T-cell (primary cell): ENCODE measurements at regions not wholly inside any gene's neighbourhood (a gene's known extent, or its start where the extent isn't known, plus 50 kb on each side); places are given as distances from the start of the nearest gene placed in this dataset.

Experiments used
- ATAC-seq, 4 experiments: fragments of 200-7000 bp in 3 of 4; fragments of 150-1000 bp in 1 of 4; cut with Tn5 transposase; replicated peaks in 1 of 4; 1 replicate in 3 of 4; 2 replicates in 1 of 4; pipeline ENCODE4 v1.10.0; 2021; ENCODE audit warnings: moderate library complexity in 3 of 4, mild to moderate bottlenecking in 2 of 4, moderate number of reproducible peaks in 1 of 4
- CTCF ChIA-PET, 2 donors: fragments of 300-600 bp; sonication (Branson Sonifier 250); formaldehyde crosslinking; loops; one replicate each; lab custom pipeline; 2022; ENCODE audit warnings: antibody characterized with exemption in 2 of 2; lab: Charles Lee
- POLR2A ChIA-PET, 2 donors: fragments of 300-600 bp; sonication (Branson Sonifier 250); formaldehyde crosslinking; loops; one replicate each; lab custom pipeline; 2022; ENCODE audit warnings: antibody characterized with exemption in 2 of 2; lab: Charles Lee
- DNase-seq, 35 experiments: peaks; one replicate each; pipeline versions ENCODE4 v3.0.0 to v3.0.0-alpha.2; 2013 to 2023
- H3K27ac ChIP-seq: one replicate; pipeline ENCODE4 v1.5.1; 2013; ENCODE audit warnings: low read length
- H3K27me3 ChIP-seq, 2 experiments: replicated peaks in 1 of 2; 1 replicate in 1 of 2; 2 replicates in 1 of 2; pipeline versions ENCODE4 v1.6.1 to v1.7.0; 2013; ENCODE audit warnings: low read length in 1 of 2, mixed read lengths in 1 of 2; ENCODE audit not compliant: control insufficient read depth in 2 of 2, insufficient read depth in 2 of 2; ENCODE audit errors: extremely low read depth in 1 of 2
- H3K36me3 ChIP-seq, 2 donors: 1 replicate in 1 of 2; 2 replicates in 1 of 2; pipeline versions ENCODE4 v1.6.1 to v1.7.0; 2013; ENCODE audit warnings: low read length in 1 of 2; ENCODE audit not compliant: control insufficient read depth in 2 of 2, insufficient read depth in 1 of 2; ENCODE audit errors: extremely low read depth in 1 of 2
- H3K4me1 ChIP-seq, 2 experiments: 1 replicate in 1 of 2; 2 replicates in 1 of 2; pipeline versions ENCODE4 v1.6.1 to v1.7.0; 2013; ENCODE audit warnings: low read length in 2 of 2, mixed read lengths in 1 of 2; ENCODE audit not compliant: insufficient read depth in 2 of 2, control insufficient read depth in 1 of 2; ENCODE audit errors: extremely low read depth in 1 of 2
- H3K4me3 ChIP-seq, 2 donors: 1 replicate in 1 of 2; 2 replicates in 1 of 2; pipeline versions ENCODE4 v1.5.1 to v1.7.0; 2013; ENCODE audit warnings: mild to moderate bottlenecking in 2 of 2, low read length in 1 of 2, moderate library complexity in 1 of 2; ENCODE audit not compliant: control insufficient read depth in 1 of 2; ENCODE audit errors: extremely low read depth in 1 of 2
- H3K9me3 ChIP-seq: 2 replicates; pipeline ENCODE4 v1.7.0; 2013
- H3K27ac Mint-ChIP-seq, 2 donors: one replicate each; pipeline ENCODE4 v1.8.0; 2020 to 2021; ENCODE audit warnings: mild to moderate bottlenecking in 2 of 2, mixed read lengths in 2 of 2
- H3K27me3 Mint-ChIP-seq, 2 donors: one replicate each; pipeline ENCODE4 v1.8.0; 2021 to 2022; ENCODE audit warnings: mixed read lengths in 2 of 2
- H3K36me3 Mint-ChIP-seq: one replicate; pipeline ENCODE4 v1.8.0; 2021; ENCODE audit warnings: mixed read lengths
- H3K4me1 Mint-ChIP-seq, 3 donors: one replicate each; pipeline ENCODE4 v1.8.0; 2020 to 2022; ENCODE audit warnings: mixed read lengths in 3 of 3, mild to moderate bottlenecking in 1 of 3
- H3K4me3 Mint-ChIP-seq, 3 donors: one replicate each; pipeline ENCODE4 v1.8.0; 2020 to 2022; ENCODE audit warnings: mild to moderate bottlenecking in 3 of 3, mixed read lengths in 3 of 3, moderate library complexity in 3 of 3
- H3K9me3 Mint-ChIP-seq, 3 donors: one replicate each; pipeline ENCODE4 v1.8.0; 2020 to 2022; ENCODE audit warnings: mixed read lengths in 3 of 3
- WGBS: methylation state at CpG from one replicate; pipeline ENCODE4 v1.1.5; 2013; ENCODE audit warnings: missing lambda C conversion rate; ENCODE audit not compliant: insufficient coverage; 5-methylcytosine and 5-hydroxymethylcytosine counted together

DNA sequence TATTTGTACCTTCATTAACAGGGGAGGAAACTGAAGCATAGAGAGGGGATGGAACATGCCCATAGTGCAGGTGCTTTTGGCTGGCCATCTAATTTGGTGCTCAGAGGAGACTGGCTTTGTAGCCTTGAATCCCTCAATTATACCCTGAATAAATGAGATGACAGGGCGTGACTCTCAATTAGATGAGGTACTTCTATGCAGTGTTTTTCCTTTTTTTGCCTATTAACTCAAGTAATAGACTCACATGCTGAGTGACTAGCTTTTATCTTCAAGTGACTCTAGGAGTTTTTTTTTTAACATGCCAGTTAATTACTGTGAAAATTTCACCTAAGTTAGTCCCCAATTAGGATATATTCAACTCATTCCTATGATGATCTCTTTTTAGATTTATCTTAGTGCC is 243.7 kb downstream of the DACT1 start:
- Mint-ChIP-seq H3K4me3 (no peak overlapping the region), H3K4me1 (no peaks in the 10 kb centered on the region), H3K36me3 (no peaks in the 10 kb centered on the region), H3K9me3 (peaks cover 0 to 4% (median 0%) of the 10 kb centered on the region in 3 donors), H3K27me3 (peaks cover 0 to under 1% of the 10 kb centered on the region in 2 donors), H3K27ac (no peak overlapping the region)
- H3K27ac ChIP-seq: no peak overlapping the region
- DNase-seq (no peak), ATAC-seq (no peak)
- POLR2A ChIA-PET: no interaction called here
- no CpG with 5 or more reads among the region's 1 CpG for WGBS
- no peak overlapping the region for H3K4me3 ChIP-seq
- H3K4me1 ChIP-seq: no peaks in the 10 kb centered on the region
- H3K36me3 ChIP-seq: no peaks in the 10 kb centered on the region
- H3K27me3 ChIP-seq: no peaks in the 10 kb centered on the region
- CTCF ChIA-PET: no interaction called here
- no peaks in the 10 kb centered on the region for H3K9me3 ChIP-seq

DNA sequence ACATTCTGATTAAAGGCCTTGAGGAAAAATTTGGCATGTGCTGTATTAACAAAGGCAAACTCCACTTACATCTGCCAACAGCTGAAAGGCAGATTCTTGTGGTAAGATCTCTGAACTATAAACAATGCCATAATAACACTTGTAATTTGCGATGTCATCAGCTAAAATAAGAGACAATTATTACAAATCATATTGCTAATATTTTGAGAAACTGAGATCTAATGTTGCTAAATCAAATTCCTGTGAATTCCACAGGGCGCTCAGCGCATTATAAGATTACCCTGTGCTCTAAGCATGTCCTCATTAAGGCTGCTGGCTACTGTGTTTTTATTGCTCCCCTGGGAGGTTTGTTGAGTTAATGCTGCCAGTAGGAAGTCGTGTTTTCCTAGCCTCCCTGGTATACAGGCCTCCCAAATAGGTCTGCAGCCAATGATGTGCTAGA is 244.8 kb downstream of the DACT1 start:
- ChIA-PET CTCF (no interaction called here), POLR2A (no interaction called here)
- Histone ChIP-seq H3K9me3 (no peaks in the 10 kb centered on the region), H3K4me3 (no peak overlapping the region), H3K4me1 (no peaks in the 10 kb centered on the region), H3K27ac (no peak overlapping the region), H3K36me3 (no peaks in the 10 kb centered on the region), H3K27me3 (no peaks in the 10 kb centered on the region)
- DNase-seq: no peak
- no peak for ATAC-seq
- Mint-ChIP-seq H3K27me3 (peaks cover 0 to 11% of the 10 kb centered on the region in 2 donors), H3K27ac (no peak overlapping the region), H3K36me3 (no peaks in the 10 kb centered on the region), H3K4me3 (no peak overlapping the region), H3K4me1 (no peaks in the 10 kb centered on the region), H3K9me3 (peaks cover 0 to 6% (median 0%) of the 10 kb centered on the region in 3 donors)
- 67% methylated on average over 2 of the region's 4 CpGs for WGBS

DNA sequence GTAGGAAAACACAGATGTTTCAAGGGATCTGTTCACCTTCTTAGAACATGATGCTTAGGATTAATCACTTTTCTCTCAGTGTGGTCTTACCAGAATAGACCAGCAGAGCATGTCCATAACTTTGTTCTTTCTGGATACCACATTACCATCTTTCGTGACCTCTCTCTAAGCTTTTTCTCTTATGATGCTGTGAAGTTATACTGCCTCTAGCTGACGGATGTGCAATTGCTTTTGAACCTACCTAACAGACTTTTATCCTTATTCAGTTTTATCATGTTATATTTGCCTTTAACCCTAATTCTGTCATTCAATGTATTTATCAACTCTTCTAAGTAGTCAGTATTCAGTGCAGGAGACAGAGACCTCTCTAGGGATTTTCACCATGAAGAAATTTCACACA is 246.7 kb downstream of the DACT1 start:
- Mint-ChIP-seq H3K4me3 (no peak overlapping the region), H3K27me3 (peaks cover 0 to 11% of the 10 kb centered on the region in 2 donors), H3K9me3 (peaks cover 0 to 3% (median 0%) of the 10 kb centered on the region in 3 donors), H3K4me1 (no peaks in the 10 kb centered on the region), H3K27ac (no peak overlapping the region), H3K36me3 (no peaks in the 10 kb centered on the region)
- DNase-seq (no peak), ATAC-seq (no peak)
- H3K9me3 ChIP-seq: no peaks in the 10 kb centered on the region
- CTCF ChIA-PET: interaction anchor here in 1 of 2 donors (1.4 kb wide), 1 partner anchor 13 kb away, joined by 6 read pairs; no protein-coding TSS in a partner anchor
- no peaks in the 10 kb centered on the region for H3K4me1 ChIP-seq
- WGBS: 100% methylated on average over 1 of the region's 2 CpGs
- no peak overlapping the region for H3K4me3 ChIP-seq
- POLR2A ChIA-PET: interaction anchor here in 1 of 2 donors (0.6 kb wide), 1 partner anchor 1820 kb away, joined by 3 read pairs; no protein-coding TSS in a partner anchor
- no peaks in the 10 kb centered on the region for H3K36me3 ChIP-seq
- H3K27ac ChIP-seq: no peak overlapping the region
- no peaks in the 10 kb centered on the region for H3K27me3 ChIP-seq

DNA sequence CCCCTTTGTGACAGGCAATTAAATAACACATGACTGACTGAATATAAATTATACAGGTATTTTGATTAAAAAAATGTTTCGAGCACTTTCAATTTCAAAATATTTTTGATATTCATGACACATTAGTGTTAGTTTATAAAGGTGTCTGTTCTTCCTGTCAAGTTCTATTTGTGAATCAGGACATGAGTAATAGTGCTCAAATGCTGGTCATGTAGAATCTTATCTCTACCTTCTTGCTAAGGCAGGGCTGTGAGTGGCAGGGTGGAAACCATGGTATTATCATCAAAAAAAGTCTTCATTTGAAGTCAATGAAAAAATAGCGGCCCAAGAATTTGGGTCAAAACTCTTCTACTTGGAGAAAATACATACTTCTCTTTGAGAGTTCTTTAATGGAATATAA is 250.2 kb downstream of the DACT1 start:
- DNase-seq (no peak), ATAC-seq (no peak)
- Mint-ChIP-seq H3K27me3 (peaks cover 0 to 16% of the 10 kb centered on the region in 2 donors), H3K36me3 (no peaks in the 10 kb centered on the region), H3K9me3 (peaks cover 0 to 3% (median 0%) of the 10 kb centered on the region in 3 donors), H3K4me3 (no peak overlapping the region), H3K27ac (no peak overlapping the region), H3K4me1 (no peaks in the 10 kb centered on the region)
- Histone ChIP-seq H3K9me3 (no peaks in the 10 kb centered on the region), H3K36me3 (no peaks in the 10 kb centered on the region), H3K4me1 (no peaks in the 10 kb centered on the region), H3K27ac (no peak overlapping the region), H3K27me3 (no peaks in the 10 kb centered on the region), H3K4me3 (no peak overlapping the region)
- ChIA-PET CTCF (no interaction called here), POLR2A (no interaction called here)
- whole genome bisulfite sequencing: no CpG with 5 or more reads among the region's 2 CpGs

GRCh38 chr14:58898655-58899316 is 261.0 kb downstream of the DACT1 start:
- no peaks in the 10 kb centered on the region for H3K36me3 ChIP-seq
- H3K27me3 Mint-ChIP-seq: peaks cover 0 to 2% of the 10 kb centered on the region in 2 donors
- no peaks in the 10 kb centered on the region for H3K9me3 ChIP-seq
- DNase-seq (no peak), ATAC-seq (no peak)
- no peak overlapping the region for H3K4me3 ChIP-seq
- ChIA-PET CTCF (no interaction called here), POLR2A (no interaction called here)
- H3K9me3 Mint-ChIP-seq: peaks cover 0 to 4% (median 0%) of the 10 kb centered on the region in 3 donors
- no peaks in the 10 kb centered on the region for H3K4me1 ChIP-seq
- no peaks in the 10 kb centered on the region for H3K36me3 Mint-ChIP-seq
- H3K4me1 Mint-ChIP-seq: no peaks in the 10 kb centered on the region
- H3K27me3 ChIP-seq: peaks cover 0 to 3% of the 10 kb centered on the region in 2 experiments
- no peak overlapping the region for H3K4me3 Mint-ChIP-seq
- 80% methylated on average over 1 of the region's 4 CpGs for WGBS
- H3K27ac Mint-ChIP-seq: no peak overlapping the region
- no peak overlapping the region for H3K27ac ChIP-seq

- ChIA-PET CTCF (no interaction called here), POLR2A (no interaction called here)
- Histone ChIP-seq H3K27me3 (peaks cover 0 to 3% of the 10 kb centered on the region in 2 experiments), H3K4me3 (no peak overlapping the region), H3K36me3 (no peaks in the 10 kb centered on the region), H3K27ac (no peak overlapping the region), H3K4me1 (no peaks in the 10 kb centered on the region), H3K9me3 (no peaks in the 10 kb centered on the region)
- Mint-ChIP-seq H3K9me3 (peaks cover 0 to 4% (median 0%) of the 10 kb centered on the region in 3 donors), H3K4me3 (no peak overlapping the region), H3K27ac (no peak overlapping the region), H3K27me3 (peaks cover 0 to 2% of the 10 kb centered on the region in 2 donors), H3K4me1 (no peaks in the 10 kb centered on the region), H3K36me3 (no peaks in the 10 kb centered on the region)
- WGBS: 56% methylated on average over 2 of the region's 3 CpGs
- ATAC-seq: no peak
- DNase-seq: no peak
Observed at GRCh38 chr14:58899317-58899713, 261.6 kb downstream of the DACT1 start.
